Upper lobe of left lung (tissue), 6 donors: ENCODE measurements at regions not wholly inside any gene's neighbourhood (a gene's known extent, or its start where the extent isn't known, plus 50 kb on each side); places are given as distances from the start of the nearest gene placed in this dataset.
"Not testable (repeated sequence)": the region's sequence is repeated elsewhere in the genome, so short reads cannot be mapped to it uniquely, and the experiment has no call there.

Experiments used
- ATAC-seq, 2 donors: fragments of 200-7000 bp; cut with Tn5 transposase; one replicate each; pipeline ENCODE4 v1.9.1; 2022; ENCODE audit warnings: mild to moderate bottlenecking in 2 of 2, moderate library complexity in 2 of 2; ENCODE audit not compliant: low FRiP score in 2 of 2
- DNase-seq, 2 donors: peaks; one replicate each; pipeline ENCODE4 v3.0.0-alpha.2; 2019 to 2020
- H3K27ac ChIP-seq, 4 donors: fragments of 200-600 bp; sonication (generic); one replicate each; pipeline ENCODE4 v1.5.1; 2016 to 2019
- H3K27me3 ChIP-seq, 4 donors: fragments of 200-600 bp; sonication (generic); one replicate each; pipeline ENCODE4 v1.5.1; 2017 to 2019
- H3K36me3 ChIP-seq, 4 donors: fragments of 200-600 bp; sonication (generic); one replicate each; pipeline ENCODE4 v1.5.1; 2016 to 2019
- H3K4me1 ChIP-seq, 4 donors: fragments of 200-600 bp; sonication (generic); one replicate each; pipeline ENCODE4 v1.5.1; 2018 to 2019
- H3K4me3 ChIP-seq, 4 donors: fragments of 200-600 bp; sonication (generic); one replicate each; pipeline ENCODE4 v1.5.1; 2017 to 2019; ENCODE audit warnings: mild to moderate bottlenecking in 2 of 4, moderate library complexity in 1 of 4
- H3K9me3 ChIP-seq, 4 donors: fragments of 200-600 bp; sonication (generic); one replicate each; pipeline ENCODE4 v1.5.1; 2018 to 2019
- CTCF ChIP-seq, 6 experiments: fragments of 450-650 bp in 4 of 6; fragments of 200-600 bp in 2 of 6; sonication (generic) in 2 of 6; IDR thresholded peaks; one replicate each; pipeline ENCODE4 v1.5.1; 2016 to 2019; ENCODE audit warnings: antibody characterized with exemption in 6 of 6
- EP300 ChIP-seq, 4 donors: sonication (generic); formaldehyde crosslinking; IDR thresholded peaks; one replicate each; pipeline ENCODE4 v1.5.1; 2017; ENCODE audit warnings: antibody characterized with exemption in 4 of 4, control low read depth in 2 of 4
- POLR2A ChIP-seq, 4 donors: fragments of 450-650 bp; IDR thresholded peaks; one replicate each; pipeline ENCODE4 v1.5.1; 2016 to 2017; ENCODE audit warnings: antibody characterized with exemption in 4 of 4, mild to moderate bottlenecking in 2 of 4
- POLR2AphosphoS5 ChIP-seq, 2 donors: sonication (generic); formaldehyde crosslinking; IDR thresholded peaks; one replicate each; pipeline ENCODE4 v1.5.1; 2017; ENCODE audit warnings: antibody characterized with exemption in 2 of 2
- WGBS, 2 donors: methylation state at CpG; one replicate each; pipeline ENCODE4 v1.1.5; 2017 to 2018; 5-methylcytosine and 5-hydroxymethylcytosine counted together
- donor health status: DM: no; HTN: no; CAD: no; lungs with moderate emphysema.
- donor health status: DM: no; HTN: yes; CAD: no; lungs with severe emphysema.

GRCh38 chr9:26502311-26502710 lies 390.3 kb downstream of the CAAP1 start:
- 59 to 85% methylated on average over 3 of the region's 3 CpGs for WGBS, 2 donors
- TF ChIP-seq POLR2A (IDR thresholded peaks at IDR 0.05): no peak
- TF ChIP-seq CTCF (IDR thresholded peaks at IDR 0.05): no peak
- no peak for TF ChIP-seq EP300 (IDR thresholded peaks at IDR 0.05)
- TF ChIP-seq POLR2AphosphoS5 (IDR thresholded peaks at IDR 0.05): no peak
- ATAC-seq (no peak), DNase-seq (no peak)
- no peaks in the 10 kb centered on the region for H3K27me3 ChIP-seq
- H3K9me3 ChIP-seq: peaks cover 0 to 4% (median 0%) of the 10 kb centered on the region in 4 donors
- no peak overlapping the region for H3K27ac ChIP-seq
- no peaks in the 10 kb centered on the region for H3K36me3 ChIP-seq
- no peak overlapping the region for H3K4me3 ChIP-seq
- no peaks in the 10 kb centered on the region for H3K4me1 ChIP-seq

DNA sequence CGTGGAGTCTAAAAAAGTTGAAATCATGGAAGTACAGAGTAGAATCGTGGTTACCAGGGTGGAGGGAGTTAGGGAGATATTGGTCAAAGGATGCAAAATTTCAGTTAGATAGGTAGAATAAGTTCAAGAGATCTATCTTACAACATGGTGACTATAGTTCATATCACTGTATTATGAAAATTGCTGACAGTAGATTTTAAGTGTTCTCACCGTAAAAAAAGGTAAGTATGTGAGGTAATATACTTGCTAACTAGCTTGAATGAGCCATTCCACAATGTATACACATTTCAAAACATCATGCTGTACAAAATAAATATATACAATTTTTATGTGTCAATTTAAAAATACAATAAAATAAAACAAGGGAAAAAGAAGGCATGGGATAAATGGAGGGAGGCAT lies 392.1 kb downstream of the CAAP1 start:
- Histone ChIP-seq H3K27me3 (no peaks in the 10 kb centered on the region), H3K4me3 (no peak overlapping the region), H3K4me1 (no peaks in the 10 kb centered on the region), H3K36me3 (no peaks in the 10 kb centered on the region), H3K9me3 (peaks cover 0 to 4% (median 0%) of the 10 kb centered on the region in 4 donors), H3K27ac (no peak overlapping the region)
- 53 to 61% methylated on average over 3 of the region's 3 CpGs for WGBS, 2 donors
- no peak for TF ChIP-seq POLR2A (IDR thresholded peaks at IDR 0.05)
- TF ChIP-seq CTCF (IDR thresholded peaks at IDR 0.05): no peak
- TF ChIP-seq POLR2AphosphoS5 (IDR thresholded peaks at IDR 0.05): no peak
- TF ChIP-seq EP300 (IDR thresholded peaks at IDR 0.05): no peak
- DNase-seq (no peak), ATAC-seq (no peak)

GRCh38 chr9:26492608-26493521 lies 399.7 kb downstream of the CAAP1 start:
- H3K36me3 ChIP-seq, ATAC-seq, H3K27ac ChIP-seq, H3K4me3 ChIP-seq, H3K4me1 ChIP-seq, H3K27me3 ChIP-seq: not testable (repeated sequence)
- peak in 1 of 2 donors; percentile 55 for DNase-seq
- peaks cover 0 to 16% (median 2%) of the 10 kb centered on the region in 4 donors for H3K9me3 ChIP-seq
- WGBS, 2 donors: 91 to 93% methylated on average over 20 to 51 of the region's 59 CpGs

DNA sequence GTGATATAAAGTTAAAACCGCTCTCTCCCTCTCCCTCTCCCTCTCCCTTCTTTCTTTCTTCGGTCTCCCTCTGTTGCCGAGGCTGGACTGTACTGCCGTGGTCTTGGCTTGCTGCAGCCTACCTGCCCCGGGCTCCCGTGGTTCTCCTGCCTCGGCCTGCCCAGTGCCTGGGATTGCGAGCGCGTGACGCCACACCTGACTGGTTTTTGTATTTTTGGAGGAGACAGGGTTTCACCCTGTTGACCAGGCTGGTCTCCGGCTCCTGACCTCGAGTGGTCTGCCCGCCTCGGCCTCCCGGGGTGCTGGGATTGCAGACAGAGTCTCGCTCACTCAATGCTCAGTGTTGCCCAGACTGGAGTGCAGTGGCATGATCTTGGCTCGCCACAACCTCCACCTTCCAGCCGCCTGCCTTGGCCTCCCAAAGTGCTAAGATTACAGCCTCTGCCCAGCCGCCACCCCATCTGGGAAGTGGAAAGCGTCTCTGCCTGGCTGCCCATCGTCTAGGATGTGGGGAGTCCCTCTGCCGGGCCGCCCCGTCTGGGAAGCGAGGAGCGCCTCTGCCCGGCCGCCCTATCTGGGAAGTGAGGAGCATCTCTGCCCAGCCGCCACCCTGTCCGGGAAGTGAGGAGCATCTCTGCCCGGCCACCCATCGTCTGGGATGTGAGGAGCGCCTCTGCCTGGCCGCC lies 400.5 kb downstream of the CAAP1 start:
- not testable (repeated sequence) for H3K4me3 ChIP-seq, ATAC-seq, H3K4me1 ChIP-seq, H3K27me3 ChIP-seq, H3K27ac ChIP-seq, H3K36me3 ChIP-seq
- WGBS, 2 donors: 92 to 96% methylated on average over 11 to 32 of the region's 35 CpGs
- DNase-seq: peak in 1 of 2 donors; percentile 63
- peaks cover 0 to 16% (median 0%) of the 10 kb centered on the region in 4 donors for H3K9me3 ChIP-seq

GRCh38 chr9:26483991-26484390 lies 408.6 kb downstream of the CAAP1 start:
- no peaks in the 10 kb centered on the region for H3K9me3 ChIP-seq
- H3K27me3 ChIP-seq: no peaks in the 10 kb centered on the region
- no peak overlapping the region for H3K27ac ChIP-seq
- no peak for ATAC-seq
- TF ChIP-seq CTCF (IDR thresholded peaks at IDR 0.05) (no peak), POLR2AphosphoS5 (IDR thresholded peaks at IDR 0.05) (no peak), EP300 (IDR thresholded peaks at IDR 0.05) (no peak), POLR2A (IDR thresholded peaks at IDR 0.05) (no peak)
- H3K36me3 ChIP-seq: no peaks in the 10 kb centered on the region
- H3K4me1 ChIP-seq: no peaks in the 10 kb centered on the region
- WGBS, 2 donors: 93 to 96% methylated on average over 15 of the region's 15 CpGs
- no peak overlapping the region for H3K4me3 ChIP-seq
- DNase-seq: peak in 1 of 2 donors; percentile 56
